ACC112 (cell line): ENCODE measurements at regions not wholly inside any gene's neighbourhood (a gene's known extent, or its start where the extent isn't known, plus 50 kb on each side); places are given as distances from the start of the nearest gene placed in this dataset.

Source experiments
- H2AFZ ChIP-seq: fragments of 200-600 bp; sonication (generic); one replicate; pipeline ENCODE4 v1.6.0; 2017; ENCODE audit warnings: antibody characterized with exemption, low read length; ENCODE audit not compliant: unreplicated experiment
- H3K27ac ChIP-seq: fragments of 200-600 bp; sonication (generic); 2 replicates; pipeline ENCODE4 v1.5.1; 2014; ENCODE audit warnings: low read depth, mild to moderate bottlenecking, antibody characterized with exemption, low read length, moderate library complexity
- H3K27me3 ChIP-seq: fragments of 200-600 bp; sonication (generic); 2 replicates; pipeline ENCODE4 v1.6.1; 2014; ENCODE audit warnings: mild to moderate bottlenecking, antibody characterized with exemption, low read length, moderate library complexity, mixed read lengths; ENCODE audit not compliant: insufficient read depth
- H3K36me3 ChIP-seq: fragments of 200-600 bp; sonication (generic); 2 replicates; pipeline ENCODE4 v1.6.1; 2016; ENCODE audit warnings: mild to moderate bottlenecking, antibody characterized with exemption, low read length, moderate library complexity, mixed read lengths; ENCODE audit not compliant: insufficient read depth
- H3K4me1 ChIP-seq: fragments of 200-600 bp; sonication (generic); one replicate; pipeline ENCODE4 v1.6.1; 2016; ENCODE audit warnings: low read length, mixed read lengths; ENCODE audit not compliant: insufficient read depth, unreplicated experiment, control insufficient read depth
- H3K4me3 ChIP-seq: fragments of 200-600 bp; sonication (generic); 2 replicates; pipeline ENCODE4 v1.5.1; 2014; ENCODE audit warnings: mild to moderate bottlenecking, low read depth, low read length
- H3K79me2 ChIP-seq: fragments of 200-600 bp; sonication (generic); one replicate; pipeline ENCODE4 v1.6.0; 2016; ENCODE audit warnings: low read length; ENCODE audit not compliant: control insufficient read depth, unreplicated experiment, insufficient read depth

GRCh38 chrX:477441-478012 lies 90.8 kb upstream of the PPP2R3B start:
- Histone ChIP-seq H3K36me3 (no peaks in the 10 kb centered on the region), H3K79me2 (no peaks in the 10 kb centered on the region), H2AFZ (no peak overlapping the region), H3K27ac (no peak overlapping the region), H3K4me1 (no peaks in the 10 kb centered on the region), H3K4me3 (no peak overlapping the region), H3K27me3 (no peaks in the 10 kb centered on the region)

- H2AFZ ChIP-seq = no peak overlapping the region
- no peaks in the 10 kb centered on the region for H3K79me2 ChIP-seq
- H3K27me3 ChIP-seq = no peaks in the 10 kb centered on the region
- no peak overlapping the region for H3K4me3 ChIP-seq
- H3K27ac ChIP-seq = no peak overlapping the region
- no peaks in the 10 kb centered on the region for H3K4me1 ChIP-seq
- H3K36me3 ChIP-seq = no peaks in the 10 kb centered on the region
These were observed 92.7 kb upstream of the PPP2R3B start for GRCh38 chrX:479273-479981.

GRCh38 chrX:480861-481417 lies 94.2 kb upstream of the PPP2R3B start:
- Histone ChIP-seq H3K27ac (no peak overlapping the region), H3K36me3 (no peaks in the 10 kb centered on the region), H3K4me3 (no peak overlapping the region), H3K79me2 (no peaks in the 10 kb centered on the region), H2AFZ (no peak overlapping the region), H3K4me1 (no peaks in the 10 kb centered on the region), H3K27me3 (no peaks in the 10 kb centered on the region)

- H3K27ac ChIP-seq = no peak overlapping the region
- no peaks in the 10 kb centered on the region for H3K27me3 ChIP-seq
- H2AFZ ChIP-seq = no peak overlapping the region
- no peaks in the 10 kb centered on the region for H3K79me2 ChIP-seq
- H3K36me3 ChIP-seq = no peaks in the 10 kb centered on the region
- H3K4me1 ChIP-seq = no peaks in the 10 kb centered on the region
- no peak overlapping the region for H3K4me3 ChIP-seq
These were observed 95.5 kb upstream of the PPP2R3B start for GRCh38 chrX:482192-482701.

- H3K27ac ChIP-seq = no peak overlapping the region
- H3K4me3 ChIP-seq = no peak overlapping the region
- no peaks in the 10 kb centered on the region for H3K36me3 ChIP-seq
- H3K79me2 ChIP-seq = no peaks in the 10 kb centered on the region
- no peaks in the 10 kb centered on the region for H3K4me1 ChIP-seq
- H2AFZ ChIP-seq = no peak overlapping the region
- H3K27me3 ChIP-seq = no peaks in the 10 kb centered on the region
These were observed 96.0 kb upstream of the PPP2R3B start for GRCh38 chrX:482702-483203.

- no peaks in the 10 kb centered on the region for H3K4me1 ChIP-seq
- H2AFZ ChIP-seq = no peak overlapping the region
- H3K27ac ChIP-seq = no peak overlapping the region
- H3K36me3 ChIP-seq = no peaks in the 10 kb centered on the region
- H3K4me3 ChIP-seq = no peak overlapping the region
- no peaks in the 10 kb centered on the region for H3K79me2 ChIP-seq
- no peaks in the 10 kb centered on the region for H3K27me3 ChIP-seq
These were observed 98.7 kb upstream of the PPP2R3B start for GRCh38 chrX:485368-485767.

- Histone ChIP-seq H3K79me2 (no peaks in the 10 kb centered on the region), H2AFZ (no peak overlapping the region), H3K27ac (no peak overlapping the region), H3K4me3 (no peak overlapping the region), H3K36me3 (no peaks in the 10 kb centered on the region), H3K27me3 (no peaks in the 10 kb centered on the region), H3K4me1 (no peaks in the 10 kb centered on the region)
These were observed 99.6 kb upstream of the PPP2R3B start for GRCh38 chrX:486325-486724.

- Histone ChIP-seq H3K36me3 (no peaks in the 10 kb centered on the region), H3K27me3 (no peaks in the 10 kb centered on the region), H3K27ac (no peak overlapping the region), H2AFZ (no peak overlapping the region), H3K4me1 (no peaks in the 10 kb centered on the region), H3K4me3 (no peak overlapping the region), H3K79me2 (no peaks in the 10 kb centered on the region)
These were observed 101.1 kb upstream of the PPP2R3B start for GRCh38 chrX:487836-488235.

GRCh38 chrX:489820-490219 lies 103.1 kb upstream of the PPP2R3B start:
- Histone ChIP-seq H3K27me3 (no peaks in the 10 kb centered on the region), H3K36me3 (no peaks in the 10 kb centered on the region), H2AFZ (no peak overlapping the region), H3K4me1 (no peaks in the 10 kb centered on the region), H3K79me2 (no peaks in the 10 kb centered on the region), H3K4me3 (no peak overlapping the region), H3K27ac (no peak overlapping the region)

- H3K4me1 ChIP-seq = no peaks in the 10 kb centered on the region
- H3K36me3 ChIP-seq = no peaks in the 10 kb centered on the region
- no peak overlapping the region for H3K4me3 ChIP-seq
- H3K27me3 ChIP-seq = peaks cover 3% of the 10 kb centered on the region; the same call in 1 of the 2 replicates
- H3K79me2 ChIP-seq = no peaks in the 10 kb centered on the region
- H3K27ac ChIP-seq = no peak overlapping the region
- no peak overlapping the region for H2AFZ ChIP-seq
These were observed 110.7 kb upstream of the PPP2R3B start for GRCh38 chrX:497186-498014.
